Amygdala (tissue), 56 donors: ENCODE measurements at regions not wholly inside any gene's neighbourhood (a gene's known extent, or its start where the extent isn't known, plus 50 kb on each side); places are given as distances from the start of the nearest gene placed in this dataset.

Experiments used
- DNase-seq, 56 donors: peaks; one replicate each; lab custom pipeline; 2025; lab: John Stamatoyannopoulos, UW

DNA sequence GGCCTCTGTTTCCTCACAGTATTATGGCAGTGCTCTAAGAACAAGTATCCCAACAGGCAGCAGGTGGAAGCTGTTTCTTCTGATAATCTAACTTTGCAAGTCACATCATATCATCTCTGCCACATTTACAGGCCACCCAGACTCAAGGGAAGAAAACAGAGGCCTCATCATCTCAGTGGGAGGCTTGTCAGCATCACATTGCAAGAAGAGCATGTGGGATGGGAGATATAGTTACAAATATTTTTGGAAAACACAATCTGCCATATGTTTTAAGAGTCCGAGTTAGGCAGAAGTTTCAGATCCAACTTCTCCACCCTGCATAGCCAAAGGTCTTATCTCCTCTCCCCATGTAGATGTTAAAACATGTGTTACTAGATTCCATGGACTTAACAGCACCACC lies 130.4 kb upstream of the PDE1C start:
- DNase-seq: peak in 1 of 56 donors; percentile 21

- DNase-seq: no peak
Observed at GRCh38 chr7:32194537-32194936, 124.3 kb upstream of the PDE1C start.

GRCh38 chr7:32191305-32191704 lies 121.1 kb upstream of the PDE1C start:
- DNase-seq: no peak

GRCh38 chr7:32179567-32179966 lies 109.4 kb upstream of the PDE1C start:
- DNase-seq: no peak

- DNase-seq: no peak
Observed at GRCh38 chr7:32178677-32179366, 108.6 kb upstream of the PDE1C start.

GRCh38 chr7:32177232-32177631 lies 107.0 kb upstream of the PDE1C start:
- DNase-seq: no peak

DNA sequence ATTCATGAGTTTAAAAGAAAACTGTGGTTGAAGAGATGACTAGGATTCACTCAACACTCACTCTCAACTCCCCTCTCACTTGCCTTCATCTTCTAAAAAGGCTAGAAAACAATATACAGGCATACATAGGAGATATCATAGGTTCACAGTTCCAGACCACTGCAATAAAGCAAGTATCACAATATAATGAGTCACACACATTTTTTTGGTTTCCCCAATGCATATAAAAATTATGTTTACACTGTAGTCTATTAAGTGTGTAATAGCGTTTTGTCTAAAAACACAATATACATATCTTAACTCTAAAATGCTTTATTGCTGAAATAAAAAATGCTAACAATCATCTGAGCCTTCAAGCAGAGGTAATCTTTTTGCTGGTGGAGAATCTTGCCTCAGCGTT lies 104.9 kb upstream of the PDE1C start:
- DNase-seq: no peak

DNA sequence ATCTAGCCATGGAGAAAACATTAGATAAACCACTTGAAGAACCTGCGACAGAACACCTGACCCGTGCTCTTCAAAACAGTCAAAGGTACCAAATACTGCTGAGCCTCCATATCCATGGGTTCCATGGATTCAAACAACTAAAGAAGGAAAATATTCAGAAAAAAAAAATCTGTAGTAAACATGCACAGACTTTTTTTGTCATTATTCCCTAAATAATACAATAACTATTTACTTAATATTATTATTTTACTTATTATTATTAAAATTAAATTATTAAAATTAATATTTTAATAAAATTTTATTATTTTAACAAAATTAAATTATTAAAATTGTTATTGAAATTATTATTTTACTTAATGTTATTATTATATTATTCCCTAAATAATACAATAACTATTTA lies 101.0 kb upstream of the PDE1C start:
- no peak for DNase-seq

- DNase-seq: no peak
Observed at GRCh38 chr7:32170838-32171237, 100.6 kb upstream of the PDE1C start.

DNA sequence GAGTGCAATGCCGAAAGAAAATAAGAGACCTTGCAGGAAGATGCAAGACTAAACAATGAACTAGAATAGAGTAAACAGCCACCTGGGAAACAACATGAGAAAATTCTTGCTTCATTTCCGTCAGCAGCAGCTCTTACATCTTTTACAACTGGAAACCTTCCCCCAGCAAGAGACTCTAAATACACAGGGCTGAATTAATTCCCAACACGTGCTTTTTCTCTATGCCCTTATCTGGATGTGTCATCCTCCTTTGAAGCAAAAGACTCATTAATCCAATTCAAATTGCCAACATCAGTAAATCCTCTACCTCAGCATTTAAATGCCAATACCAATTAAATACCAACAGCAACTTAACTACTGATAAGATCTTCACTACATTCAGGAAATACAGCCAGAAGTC lies 99.0 kb upstream of the PDE1C start:
- no peak for DNase-seq

DNA sequence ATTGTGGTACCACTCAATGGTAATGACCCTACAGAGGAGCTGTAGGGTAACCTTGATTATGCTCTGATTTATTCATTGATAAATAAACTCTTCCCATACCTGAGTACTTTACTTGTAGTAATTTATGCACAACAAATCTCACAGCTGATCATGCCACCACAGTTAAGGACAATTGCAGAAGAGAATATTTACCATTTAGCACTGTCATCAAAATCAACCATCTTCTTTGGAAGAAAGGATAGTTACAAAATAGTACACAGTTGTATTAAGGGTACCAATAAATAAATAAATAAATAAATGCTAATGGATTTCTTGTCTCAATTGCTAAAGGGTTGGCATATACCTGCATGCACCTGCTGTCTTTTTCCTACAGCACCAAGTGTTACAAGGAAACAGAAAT lies 97.6 kb upstream of the PDE1C start:
- DNase-seq: no peak

DNA sequence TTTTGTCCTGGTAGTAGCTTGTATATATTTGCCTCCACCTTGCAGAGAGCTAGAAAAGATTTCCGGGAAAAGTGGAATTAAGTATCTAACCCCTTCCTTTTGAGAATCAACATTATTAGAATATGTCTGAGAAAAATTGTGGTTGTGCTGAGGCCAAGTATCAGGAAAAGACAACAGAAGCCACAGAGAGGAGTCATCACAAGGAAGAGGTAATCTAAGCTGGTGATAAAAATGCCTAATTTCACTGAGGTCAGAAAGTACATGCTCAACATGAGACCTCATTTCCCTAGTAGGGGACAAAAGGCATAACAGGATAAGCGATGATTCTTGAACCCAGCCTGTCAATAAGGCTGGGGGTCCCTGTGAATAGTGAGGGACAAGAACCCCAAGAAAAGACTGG lies 97.0 kb upstream of the PDE1C start:
- DNase-seq: no peak

DNA sequence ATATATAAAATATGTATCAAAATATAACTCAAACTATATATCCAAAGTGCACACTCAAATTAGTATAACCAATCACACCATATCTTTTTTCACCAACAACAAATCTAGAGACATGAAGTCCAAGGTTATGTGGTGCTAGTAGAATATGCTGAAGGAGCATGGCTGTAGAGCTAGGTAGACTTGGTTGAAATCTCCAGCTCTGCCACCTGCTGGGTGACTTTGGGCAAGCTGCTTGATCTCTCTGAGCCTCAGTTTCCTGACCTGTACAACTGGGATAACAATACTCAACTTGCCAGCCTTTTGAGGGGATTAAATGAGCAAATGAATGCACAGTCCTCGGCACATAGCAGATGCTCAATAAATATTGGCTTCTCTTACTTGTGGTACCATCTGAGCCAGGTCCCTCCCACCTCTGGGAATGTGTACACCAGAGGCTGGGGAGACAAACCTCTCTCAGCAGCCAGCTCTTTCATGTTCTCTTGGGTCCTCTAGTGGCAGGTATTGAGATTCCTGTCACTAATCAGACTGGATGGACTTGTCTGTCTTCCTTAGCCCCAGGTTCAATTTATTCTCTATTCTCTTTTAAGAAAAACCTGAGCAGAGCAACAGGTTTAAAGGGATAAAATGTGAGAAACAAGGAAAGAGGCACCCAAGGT lies 94.3 kb upstream of the PDE1C start:
- DNase-seq: peak in 12 of 56 donors; percentile 2 to 39 (median 16)

GRCh38 chr7:32163896-32164295 lies 93.7 kb upstream of the PDE1C start:
- DNase-seq: no peak

DNA sequence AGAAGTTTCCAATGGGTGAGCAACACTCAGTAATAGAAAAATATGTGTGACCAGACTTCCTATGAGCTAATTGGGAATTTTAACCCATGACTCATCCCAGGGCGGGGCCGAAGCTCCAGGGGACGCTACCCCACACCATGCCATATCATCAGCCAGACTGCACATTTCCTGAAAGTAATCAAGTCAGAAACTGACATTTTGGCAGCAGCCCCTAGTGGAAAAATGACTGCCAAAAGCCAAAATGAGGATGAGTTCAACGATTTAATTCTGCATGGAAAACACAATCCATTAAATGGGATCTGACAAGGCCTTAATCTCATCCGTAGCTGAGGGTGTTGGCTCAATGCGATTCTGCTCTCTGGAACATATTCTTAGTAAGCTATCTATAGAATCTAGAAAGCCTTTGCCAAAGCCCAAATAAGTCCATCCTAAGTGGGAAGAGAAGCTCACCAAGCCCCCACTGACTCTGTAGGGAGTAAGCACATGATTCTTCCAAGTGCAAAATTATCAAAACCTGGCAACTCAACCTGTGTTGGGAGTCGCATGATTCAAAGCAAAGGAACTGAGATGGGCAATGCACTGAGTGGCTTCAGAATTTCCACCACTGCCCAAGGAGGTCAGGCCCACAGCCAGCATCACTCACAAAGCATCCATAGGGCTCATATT lies 93.1 kb upstream of the PDE1C start:
- DNase-seq: no peak

DNA sequence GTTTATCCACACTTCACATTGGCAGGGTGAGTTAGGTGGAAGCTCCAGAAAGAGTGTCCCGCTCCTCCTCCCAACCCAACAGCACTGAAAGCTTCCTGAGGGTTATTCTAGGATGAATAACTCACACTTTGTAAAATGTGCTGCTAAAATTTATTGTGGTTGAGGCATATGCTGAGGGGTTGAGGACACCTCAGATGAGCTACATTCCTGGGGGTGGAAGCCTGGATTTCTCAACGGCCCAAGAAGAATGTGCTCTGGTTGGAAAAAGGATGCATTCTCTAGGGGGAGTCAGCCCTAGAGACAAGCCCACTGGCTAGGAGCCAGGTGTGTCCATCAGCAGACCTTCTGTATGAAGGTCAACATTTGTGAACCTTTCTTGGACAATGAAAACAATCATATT lies 91.5 kb upstream of the PDE1C start:
- no peak for DNase-seq

- DNase-seq: no peak
Observed at GRCh38 chr7:32158751-32159745, 88.8 kb upstream of the PDE1C start.

- DNase-seq: no peak
Observed at GRCh38 chr7:32158076-32158475, 87.9 kb upstream of the PDE1C start.

DNA sequence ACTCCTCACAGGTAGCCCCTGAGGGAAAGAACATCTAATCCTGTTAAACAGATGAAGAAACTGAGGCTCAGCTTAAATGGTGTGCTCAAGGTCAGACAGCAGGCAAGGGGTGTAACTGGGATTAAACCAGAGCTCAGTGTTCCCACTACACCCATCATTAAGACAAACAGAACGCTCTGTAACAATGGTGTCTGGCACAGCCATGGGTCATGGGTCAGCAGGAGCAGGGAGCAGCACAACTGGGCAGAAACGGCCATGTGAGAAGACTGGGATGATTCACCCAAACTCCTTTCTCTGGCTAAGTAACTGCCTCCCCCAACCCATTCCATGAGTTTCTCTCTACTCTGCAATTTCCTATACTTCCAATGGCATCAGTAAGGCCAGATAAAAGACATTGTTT lies 85.5 kb upstream of the PDE1C start:
- DNase-seq: peak in 4 of 56 donors; percentile 1 to 12 (median 6)

- DNase-seq: peak in 11 of 56 donors; percentile 2 to 24 (median 12)
Observed at GRCh38 chr7:32154797-32155196, 84.6 kb upstream of the PDE1C start.

DNA sequence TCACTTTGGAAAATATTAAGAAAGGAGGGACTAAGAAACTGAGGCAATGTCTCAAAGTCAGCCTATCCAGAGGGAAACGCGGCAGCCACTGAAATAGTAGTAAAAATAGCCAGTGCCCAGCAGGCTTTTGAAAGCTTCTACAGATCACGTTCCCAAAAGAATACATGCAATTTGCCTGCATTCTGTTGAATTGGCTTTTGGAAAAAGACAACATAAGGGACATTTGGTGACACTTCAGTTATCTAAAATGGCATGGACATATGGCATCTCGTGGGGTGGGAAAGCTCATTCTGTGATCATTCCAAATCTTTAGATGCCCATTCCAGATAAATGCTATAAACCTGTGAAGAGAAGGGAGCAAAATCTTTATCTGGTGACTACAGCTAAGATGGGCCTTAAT lies 82.8 kb upstream of the PDE1C start:
- DNase-seq: no peak
